Left renal cortex interstitium (tissue), 4 donors: ENCODE measurements at regions not wholly inside any gene's neighbourhood (a gene's known extent, or its start where the extent isn't known, plus 50 kb on each side); places are given as distances from the start of the nearest gene placed in this dataset.

Experiments
- DNase-seq, 4 donors: peaks; one replicate each; pipeline ENCODE4 v3.0.0-alpha.2; 2013; ENCODE audit warnings: low read depth in 4 of 4, low spot score in 2 of 4, missing footprints in 1 of 4

- no peak for DNase-seq
Measured at GRCh38 chr19:28526038-28526437, 686.9 kb downstream of the UQCRFS1 start.

- DNase-seq = no peak
Measured at GRCh38 chr19:28523619-28524018, 689.3 kb downstream of the UQCRFS1 start.

GRCh38 chr19:28522545-28522922 lies 690.4 kb downstream of the UQCRFS1 start:
- no peak for DNase-seq

- no peak for DNase-seq
Measured at GRCh38 chr19:28521614-28522544, 691.1 kb downstream of the UQCRFS1 start.

GRCh38 chr19:28520998-28521568 lies 691.9 kb downstream of the UQCRFS1 start:
- DNase-seq = no peak

- no peak for DNase-seq
Measured at GRCh38 chr19:28519952-28520861, 692.7 kb downstream of the UQCRFS1 start.

- DNase-seq = no peak
Measured at GRCh38 chr19:28519218-28519779, 693.7 kb downstream of the UQCRFS1 start.

- DNase-seq = no peak
Measured at GRCh38 chr19:28516415-28516872, 696.5 kb downstream of the UQCRFS1 start.

- DNase-seq = no peak
Measured at GRCh38 chr19:28514166-28514565, 698.8 kb downstream of the UQCRFS1 start.

- DNase-seq = no peak
Measured at GRCh38 chr19:28511655-28512054, 701.3 kb downstream of the UQCRFS1 start.

GRCh38 chr19:28509079-28509895 lies 703.7 kb downstream of the UQCRFS1 start:
- no peak for DNase-seq

- no peak for DNase-seq
Measured at GRCh38 chr19:28508666-28509065, 704.3 kb downstream of the UQCRFS1 start.

- no peak for DNase-seq
Measured at GRCh38 chr19:28505933-28506332, 707.0 kb downstream of the UQCRFS1 start.

- no peak for DNase-seq
Measured at GRCh38 chr19:28505134-28505533, 707.8 kb downstream of the UQCRFS1 start.

- DNase-seq = no peak
Measured at GRCh38 chr19:28504727-28505126, 708.2 kb downstream of the UQCRFS1 start.

- no peak for DNase-seq
Measured at GRCh38 chr19:28504139-28504538, 708.8 kb downstream of the UQCRFS1 start.

- DNase-seq = no peak
Measured at GRCh38 chr19:28502879-28503734, 709.8 kb downstream of the UQCRFS1 start.

- no peak for DNase-seq
Measured at GRCh38 chr19:28501976-28502375, 711.0 kb downstream of the UQCRFS1 start.
